Left renal pelvis (tissue), 4 donors: ENCODE measurements at regions not wholly inside any gene's neighbourhood (a gene's known extent, or its start where the extent isn't known, plus 50 kb on each side); places are given as distances from the start of the nearest gene placed in this dataset.
"Not testable (repeated sequence)": the region's sequence is repeated elsewhere in the genome, so short reads cannot be mapped to it uniquely, and the experiment has no call there.

Experiments used
- DNase-seq, 4 donors: peaks; one replicate each; pipeline ENCODE4 v3.0.0-alpha.2; 2013; ENCODE audit warnings: low read depth in 4 of 4, low spot score in 3 of 4

DNA sequence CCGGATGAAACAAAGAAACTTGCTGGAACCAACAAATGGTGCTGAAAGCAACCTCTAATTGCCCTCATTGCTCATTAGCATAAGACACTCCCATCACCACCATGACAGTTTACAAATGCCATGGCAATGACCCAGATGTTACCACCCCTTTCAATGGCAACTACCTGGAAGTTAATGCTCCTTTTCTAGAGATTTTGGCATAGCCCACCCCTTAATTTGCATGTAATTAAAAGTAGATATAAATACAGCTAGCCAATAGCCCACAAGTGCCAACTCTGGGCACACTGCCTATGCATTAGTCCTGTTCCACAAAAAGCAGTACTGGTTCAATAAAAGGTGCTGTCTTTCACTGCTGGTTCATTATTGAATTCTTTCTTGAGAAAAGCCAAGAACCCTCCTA lies 410.3 kb upstream of the PPP1R2C start:
- DNase-seq, result no peak

DNA sequence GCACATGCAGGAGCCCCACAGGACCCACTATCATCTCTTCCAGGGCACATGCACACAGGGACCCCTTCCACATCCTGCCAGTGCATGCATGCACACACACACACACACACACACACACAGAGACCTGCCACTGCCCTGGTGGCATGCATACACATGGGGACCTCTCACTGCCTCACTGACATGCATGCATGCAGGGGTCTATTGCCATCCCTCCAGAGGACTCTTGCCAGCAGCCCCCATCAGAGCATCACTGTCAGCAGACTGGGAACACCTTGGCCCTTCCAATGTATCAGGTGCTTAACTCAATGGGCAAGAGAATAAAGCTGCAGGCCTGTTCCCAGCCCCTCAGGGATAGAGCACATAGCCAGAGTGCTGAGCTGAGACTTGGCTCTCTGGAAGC lies 433.6 kb upstream of the PPP1R2C start:
- no peak for DNase-seq

DNA sequence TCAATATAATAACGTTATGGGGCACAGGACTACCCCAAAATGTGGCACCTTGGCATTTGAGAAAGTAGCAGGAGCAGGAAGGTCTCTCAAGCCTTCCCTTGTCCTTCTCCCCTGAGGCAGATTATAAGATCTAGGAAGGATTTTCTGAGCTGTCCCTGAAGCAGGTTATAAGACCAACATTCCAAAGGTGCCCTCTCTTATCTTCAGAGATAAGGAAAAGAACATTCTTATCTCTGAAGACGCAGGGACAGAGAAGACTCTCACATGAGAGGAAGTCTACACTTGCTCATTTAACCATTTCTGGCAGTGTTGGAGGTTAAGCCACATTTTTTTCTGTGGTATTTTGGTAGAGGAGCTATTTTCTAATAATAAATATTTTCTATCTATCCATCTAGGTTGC lies 437.9 kb upstream of the MAOA start:
- no peak for DNase-seq

DNA sequence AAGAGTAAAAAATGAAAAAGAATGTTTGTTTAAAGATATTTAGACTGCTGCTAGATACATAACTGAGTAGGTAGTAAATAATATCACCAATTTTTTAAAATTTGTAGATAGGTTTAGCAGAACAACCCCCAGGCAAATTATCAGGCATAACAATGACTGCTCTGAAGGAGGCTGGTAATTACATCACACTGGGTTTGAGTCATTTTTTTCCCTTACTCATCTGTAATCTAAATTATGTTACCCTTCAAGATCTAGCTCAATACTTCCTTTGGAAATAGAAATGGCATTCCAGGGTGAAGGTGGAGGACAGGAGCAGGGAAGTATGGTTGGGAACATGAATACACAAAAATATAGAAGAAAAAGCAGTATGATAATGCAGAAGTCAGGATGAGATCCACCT lies 431.6 kb upstream of the MAOA start:
- no peak for DNase-seq

DNA sequence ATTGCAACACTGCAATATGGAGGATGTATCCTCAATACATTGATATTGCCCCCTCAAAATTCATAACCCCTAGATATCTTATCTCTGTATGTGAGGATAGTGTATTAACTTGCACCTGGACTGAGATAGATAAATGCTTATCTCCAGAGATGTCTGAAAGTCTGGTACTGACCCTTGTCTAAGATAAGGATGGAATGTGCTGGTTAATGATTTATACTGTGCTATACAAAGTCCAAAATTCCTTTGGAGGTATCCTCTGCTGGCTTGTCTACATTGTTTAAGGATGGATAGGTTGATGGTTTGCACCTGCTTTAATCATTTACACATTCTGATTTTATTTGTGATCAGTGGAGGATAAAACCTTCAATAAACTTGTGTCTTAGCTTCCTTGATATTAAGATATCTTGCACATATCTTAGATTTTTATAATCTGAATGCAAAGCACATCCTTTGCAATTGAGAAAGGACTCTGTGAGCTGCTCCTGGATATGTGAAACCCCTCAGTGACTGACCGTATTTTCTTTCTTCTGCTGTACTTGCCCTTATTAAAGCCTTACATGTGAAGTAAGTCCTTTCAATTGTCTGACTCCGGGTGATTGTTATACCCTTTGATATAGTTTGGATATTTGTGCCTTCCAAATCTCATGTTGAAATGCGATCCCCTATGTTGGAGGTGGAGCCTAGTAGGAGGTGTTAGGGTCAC lies 430.3 kb upstream of the MAOA start:
- DNase-seq, result no peak

DNA sequence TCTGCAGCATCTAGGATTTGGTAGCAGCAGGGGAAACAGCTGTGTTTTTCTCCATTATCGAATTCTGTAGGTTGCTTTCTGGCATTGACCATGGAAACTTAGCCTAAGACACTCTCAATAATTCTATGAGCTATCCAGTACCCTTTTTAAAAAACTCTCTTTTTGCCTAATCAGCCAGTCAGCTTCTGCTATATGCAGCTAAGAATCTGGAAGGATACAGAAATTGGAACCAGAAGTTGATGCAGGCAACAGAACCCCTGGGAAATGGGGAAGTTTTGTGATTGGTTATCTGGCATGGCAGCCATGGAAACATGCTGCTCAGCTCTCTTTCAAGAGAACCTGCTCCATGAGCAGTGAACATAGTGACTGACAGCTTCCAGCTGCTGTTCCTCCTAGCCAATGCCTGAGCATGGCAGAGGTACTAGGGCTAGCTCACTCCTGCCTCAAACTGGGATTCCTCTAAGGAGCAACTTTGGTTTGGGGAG lies 417.6 kb upstream of the MAOA start:
- no peak for DNase-seq

DNA sequence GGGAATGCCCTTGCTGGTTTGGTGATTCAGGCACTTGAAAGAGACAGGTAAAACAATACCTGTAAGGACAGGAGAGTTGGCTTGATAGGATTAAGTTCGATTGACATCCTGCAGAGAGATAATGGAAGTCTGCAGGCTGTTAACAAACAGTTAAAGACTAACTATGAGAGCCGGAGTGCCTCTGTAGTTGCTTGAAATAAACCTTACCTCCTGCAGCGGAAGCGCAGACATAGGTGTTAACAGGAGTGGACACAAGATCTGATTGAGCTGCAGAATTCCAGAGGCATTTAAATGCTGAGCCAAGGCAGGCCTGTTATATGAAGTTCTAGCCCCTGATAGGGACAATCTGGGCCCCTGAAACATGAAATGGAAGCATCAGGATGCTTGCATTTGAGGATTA lies 416.7 kb upstream of the MAOA start:
- no peak for DNase-seq

DNA sequence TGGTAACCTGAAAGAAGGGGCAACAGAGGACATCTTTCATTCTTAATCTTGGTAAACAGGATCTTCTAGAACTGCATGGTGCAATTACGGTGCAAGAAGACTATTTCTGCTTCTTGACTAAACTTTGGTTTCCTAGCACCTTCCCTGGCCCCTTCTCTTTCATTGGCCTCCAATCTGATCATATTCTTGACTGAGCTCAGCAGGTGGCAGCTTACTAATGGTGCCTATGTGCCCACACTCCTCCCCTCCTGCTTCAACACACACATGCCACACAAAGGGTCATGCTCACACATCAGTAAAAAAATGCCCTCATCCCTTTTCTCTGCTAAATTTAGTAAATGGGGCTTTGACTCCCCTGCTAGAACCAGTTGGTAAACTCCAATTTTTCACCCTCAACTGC lies 400.5 kb upstream of the MAOA start:
- DNase-seq, result no peak

DNA sequence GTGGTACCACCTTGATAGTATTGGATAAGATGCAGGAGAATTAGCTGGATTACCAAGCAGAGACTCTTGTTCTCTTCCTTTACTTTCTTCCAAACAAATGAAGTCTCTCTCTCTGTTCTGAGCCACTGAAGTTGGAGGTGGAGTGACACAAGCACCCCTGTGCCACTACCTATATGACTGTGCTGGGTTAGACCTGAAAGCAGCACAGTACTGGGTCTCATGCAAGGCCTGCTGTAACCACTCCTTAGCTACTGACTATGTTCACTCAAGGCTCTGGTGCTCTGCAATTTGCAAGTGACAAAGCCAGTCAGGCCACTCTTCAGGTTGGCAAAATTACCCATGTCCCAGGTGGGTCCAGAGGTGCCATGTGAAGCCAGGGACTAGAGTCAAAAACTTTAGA lies 389.6 kb upstream of the MAOA start:
- DNase-seq, result no peak

DNA sequence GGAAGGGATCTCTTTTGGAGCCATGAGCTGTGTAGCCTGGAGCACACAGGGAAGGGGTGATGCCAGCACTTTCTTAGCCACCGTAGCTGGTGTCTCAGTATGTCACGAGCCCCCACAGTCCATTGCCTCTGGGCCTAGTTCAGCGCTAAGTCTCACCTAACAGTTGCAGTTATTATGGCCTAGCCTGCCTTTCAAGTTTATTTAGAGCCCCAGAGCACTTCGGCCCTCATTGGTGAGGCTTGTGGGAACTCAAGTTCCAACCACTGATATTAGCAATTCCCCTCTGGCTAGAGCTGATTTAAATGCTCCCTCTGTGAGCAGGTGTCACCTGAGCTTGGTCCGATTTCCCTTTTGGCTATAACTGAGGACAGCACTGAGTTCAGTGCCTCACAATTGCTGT lies 388.4 kb upstream of the MAOA start:
- no peak for DNase-seq

DNA sequence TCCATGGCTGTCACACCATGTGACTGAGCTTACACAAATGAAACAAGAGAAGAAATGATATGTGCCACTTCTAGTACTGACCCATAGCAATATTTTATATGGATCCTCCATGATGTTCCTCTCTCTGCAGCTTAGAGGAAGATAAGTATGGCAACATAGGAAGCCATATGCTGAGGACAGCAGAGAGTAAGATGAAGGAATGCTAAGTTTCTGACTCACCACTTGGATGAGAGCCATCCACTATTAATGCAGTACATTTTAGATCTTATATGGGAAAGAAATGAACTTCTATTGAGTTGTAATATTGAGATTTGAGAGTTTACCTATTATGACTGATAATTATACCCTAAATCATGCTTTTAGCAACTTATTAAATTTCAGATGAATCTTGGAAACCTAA lies 386.9 kb upstream of the MAOA start:
- no peak for DNase-seq

DNA sequence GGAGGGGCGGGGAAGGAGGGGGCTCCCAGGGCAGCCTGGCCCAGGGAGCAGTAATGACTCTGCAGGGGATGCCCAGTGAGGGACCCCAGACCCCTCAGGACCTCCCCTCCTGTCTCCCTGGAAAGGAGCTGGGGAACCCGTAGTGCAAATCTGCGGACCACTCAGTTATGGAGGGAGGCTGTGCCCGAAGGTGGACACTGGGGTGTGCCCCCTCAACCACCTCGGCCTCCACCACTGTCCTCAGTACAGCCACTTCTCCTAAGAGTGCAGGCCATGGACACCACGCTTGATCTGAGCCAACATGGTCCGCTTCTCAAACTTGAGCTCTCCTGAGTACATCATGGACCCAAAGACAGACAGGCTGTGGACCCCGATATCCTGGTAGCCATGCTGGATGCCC lies 378.2 kb upstream of the MAOA start:
- no peak for DNase-seq

DNA sequence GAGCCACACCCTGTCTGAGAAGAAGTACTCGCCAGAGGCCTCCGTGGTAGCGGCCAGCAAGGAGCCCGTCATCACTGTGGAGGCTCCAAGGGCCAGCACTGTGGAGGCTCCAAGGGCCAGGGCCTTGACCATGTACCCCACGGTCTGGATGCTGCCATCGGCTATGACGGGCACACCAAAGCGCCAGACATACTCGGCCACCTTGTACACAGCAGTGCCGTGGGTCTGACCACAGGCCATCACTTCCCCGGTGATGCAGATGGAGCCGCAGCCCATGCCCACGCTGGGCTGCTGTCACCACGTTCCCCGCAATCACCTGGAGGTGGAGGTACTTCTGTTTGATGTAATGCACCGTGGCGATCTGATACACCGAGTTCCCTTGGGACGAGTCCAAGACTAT lies 377.7 kb upstream of the MAOA start:
- no peak for DNase-seq

DNA sequence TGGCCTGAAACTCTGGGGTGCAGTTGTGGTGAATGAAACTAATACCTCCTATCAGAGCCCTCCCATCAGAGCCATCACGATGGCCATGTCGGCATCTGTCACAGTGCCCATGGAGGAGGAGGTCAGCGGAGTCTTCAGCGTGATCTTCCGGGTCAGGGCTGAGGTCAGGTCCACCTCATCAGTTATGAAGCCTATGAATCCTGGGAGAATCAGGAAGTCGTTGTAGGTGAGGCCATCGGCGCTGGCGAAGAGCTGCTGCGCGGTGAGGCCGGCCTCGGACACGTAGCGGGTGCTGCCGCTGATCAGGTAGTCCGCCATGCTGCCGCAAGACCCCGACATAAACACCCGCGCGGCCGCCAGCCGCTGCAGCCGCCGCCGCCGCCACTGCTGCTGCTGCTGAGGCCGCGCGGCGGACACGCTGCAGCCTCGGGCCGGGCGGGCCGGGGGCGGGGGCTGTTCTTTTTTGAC lies 376.7 kb upstream of the MAOA start:
- no peak for DNase-seq

DNA sequence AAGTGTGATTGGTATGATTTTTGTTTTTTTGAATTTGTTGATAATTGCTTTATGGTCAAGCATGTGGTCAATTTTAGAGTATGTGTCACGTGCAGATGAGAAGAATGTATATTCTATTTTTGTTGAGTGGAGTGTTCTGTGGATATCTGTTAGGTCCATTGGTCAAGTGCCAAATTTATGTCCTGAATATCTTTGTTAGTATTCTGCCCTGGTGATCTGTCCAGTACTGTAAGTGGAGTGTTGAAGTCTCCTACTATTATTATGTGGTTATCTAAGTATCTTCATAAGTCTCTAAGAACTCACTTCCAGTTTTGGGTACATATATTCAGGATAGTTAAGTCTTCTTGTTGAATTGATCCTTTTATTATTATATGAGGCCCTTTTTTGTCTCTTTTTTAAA lies 372.9 kb upstream of the MAOA start:
- DNase-seq, result no peak

DNA sequence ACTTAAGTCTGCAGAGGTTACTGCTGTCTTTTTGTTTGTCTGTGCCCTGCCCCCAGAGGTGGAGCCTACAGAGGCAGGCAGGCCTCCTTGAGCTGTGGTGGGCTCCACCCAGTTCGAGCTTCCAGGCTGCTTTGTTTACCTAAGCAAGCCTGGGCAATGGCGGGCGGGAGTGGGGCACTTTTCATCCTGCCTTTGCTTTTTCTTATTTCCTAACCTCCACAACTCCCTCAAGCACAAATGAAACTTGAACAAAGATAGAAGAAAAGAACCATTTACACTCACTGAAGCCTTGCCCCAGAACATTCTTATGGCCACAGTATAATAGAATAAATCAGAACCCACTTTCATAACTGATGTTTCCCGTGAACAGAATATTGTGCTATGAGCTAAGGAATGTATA lies 344.5 kb upstream of the MAOA start:
- DNase-seq, result not testable (repeated sequence)

DNA sequence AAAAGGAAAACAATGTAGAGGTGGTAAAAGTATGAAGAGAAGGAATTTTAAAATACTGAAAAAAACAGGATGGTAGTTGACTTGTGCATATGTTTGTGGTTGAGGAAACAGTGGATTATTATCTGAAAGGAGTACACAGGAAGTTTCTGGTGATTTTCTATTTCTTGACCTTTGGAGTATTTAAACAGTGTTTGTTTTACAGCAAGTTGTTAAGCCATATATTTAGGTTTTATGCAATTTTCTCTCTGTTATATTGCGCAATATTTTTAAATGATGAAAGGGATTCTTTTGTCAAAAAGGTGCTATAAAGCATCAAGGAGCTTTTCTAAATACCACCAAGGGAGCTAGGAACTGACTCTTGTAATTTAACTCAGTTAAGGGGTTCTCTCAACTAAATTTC lies 343.1 kb upstream of the MAOA start:
- DNase-seq, result no peak

DNA sequence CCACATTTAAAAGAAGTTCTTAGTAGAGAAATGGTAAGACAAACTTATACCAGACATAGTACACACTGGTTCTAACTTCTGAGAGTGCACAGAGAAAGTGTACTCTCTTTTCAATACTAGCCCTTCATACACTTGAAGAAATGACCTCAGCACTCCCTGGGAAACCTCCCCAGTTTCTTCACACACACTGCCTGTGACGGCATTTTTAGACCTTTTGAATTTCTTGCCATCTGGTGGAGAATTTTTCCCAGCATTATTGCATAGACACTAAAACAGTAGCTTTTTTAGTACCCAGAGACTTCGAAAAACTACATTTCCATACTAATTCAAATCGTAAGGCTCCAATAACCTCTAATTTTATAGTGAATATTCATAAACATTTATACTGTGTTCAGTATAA lies 341.6 kb upstream of the MAOA start:
- DNase-seq, result no peak

DNA sequence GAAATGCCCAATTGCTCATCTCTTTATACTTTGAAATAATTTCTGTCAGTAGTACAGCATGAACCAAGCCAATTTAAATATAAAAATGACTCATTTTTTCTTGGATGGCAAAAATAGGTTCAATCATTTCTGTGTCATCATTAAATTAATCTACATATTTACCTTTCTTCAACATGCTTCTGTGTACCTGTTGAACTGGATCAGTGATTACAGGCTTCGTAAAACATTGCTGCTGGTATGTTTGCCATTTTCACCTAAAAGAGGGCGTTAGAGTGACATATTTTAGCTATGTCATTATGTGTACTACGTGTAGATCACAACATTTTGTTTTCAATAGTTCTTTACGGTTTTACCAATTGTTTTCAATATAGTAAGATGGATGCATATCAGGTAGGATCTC lies 340.5 kb upstream of the MAOA start:
- DNase-seq, result no peak

DNA sequence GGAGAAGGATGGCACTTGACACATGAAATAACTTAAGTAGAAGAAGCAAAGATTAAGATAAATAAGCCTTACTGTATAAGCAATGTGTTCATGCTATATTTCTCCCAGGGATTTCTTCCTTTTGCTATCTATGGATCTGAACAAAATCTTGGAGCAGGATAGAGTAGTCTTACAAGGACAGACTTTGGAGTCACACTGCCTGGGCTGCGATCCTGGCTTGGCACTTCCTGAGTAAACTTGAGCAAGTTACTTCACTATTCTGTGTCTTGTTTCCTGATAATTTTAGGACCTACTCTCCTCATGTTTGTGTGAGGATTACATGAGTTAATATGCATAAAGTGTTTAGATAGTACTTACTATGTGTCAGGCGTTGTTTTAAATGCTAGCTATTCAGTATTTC lies 340.0 kb upstream of the MAOA start:
- DNase-seq, result no peak

DNA sequence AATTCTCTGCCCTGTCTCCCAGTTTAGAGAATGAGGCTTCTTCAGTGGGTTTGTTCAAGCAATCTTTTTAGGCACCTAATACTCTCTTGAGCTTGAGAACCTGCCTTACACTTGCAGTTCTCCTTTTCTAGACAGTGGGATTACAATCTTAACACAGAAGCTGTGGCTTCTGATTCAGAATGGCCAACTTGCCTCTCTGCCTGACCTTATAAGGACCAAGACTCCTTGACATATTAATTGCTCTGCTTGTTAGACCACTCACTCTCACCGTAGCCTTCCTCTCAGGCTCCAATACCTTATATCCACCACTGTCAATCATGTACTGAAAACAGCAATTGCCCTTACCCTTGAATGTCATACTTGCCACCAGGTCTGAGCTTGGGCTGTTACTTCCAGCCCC lies 338.7 kb upstream of the MAOA start:
- no peak for DNase-seq

DNA sequence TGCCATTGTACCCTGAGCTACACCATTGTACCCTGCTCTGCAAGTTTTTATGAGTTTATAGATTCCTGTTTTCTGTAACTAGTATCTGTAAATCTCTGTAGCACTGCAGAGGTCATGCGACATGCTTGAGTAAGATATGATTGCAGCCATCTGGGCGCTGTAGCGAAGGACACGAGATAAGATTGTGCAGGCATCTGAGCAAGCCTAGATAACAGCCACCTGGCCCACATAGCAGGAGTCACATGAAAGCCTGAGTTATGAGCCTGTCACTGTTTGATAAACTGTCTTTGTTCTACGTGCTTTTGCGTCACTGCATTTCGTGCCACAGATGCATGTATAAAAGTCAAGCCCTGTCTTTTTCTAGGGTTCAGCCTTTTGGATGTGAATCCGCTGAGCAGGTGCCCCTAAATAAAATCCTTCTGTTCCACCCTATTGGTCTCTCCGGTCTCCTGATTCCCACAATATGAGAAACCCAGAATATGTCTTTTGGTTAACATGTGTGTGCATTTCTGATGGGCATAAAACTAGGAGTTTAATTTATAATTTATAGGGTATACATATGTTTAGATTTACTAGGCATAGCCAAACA lies 327.6 kb upstream of the MAOA start:
- no peak for DNase-seq

DNA sequence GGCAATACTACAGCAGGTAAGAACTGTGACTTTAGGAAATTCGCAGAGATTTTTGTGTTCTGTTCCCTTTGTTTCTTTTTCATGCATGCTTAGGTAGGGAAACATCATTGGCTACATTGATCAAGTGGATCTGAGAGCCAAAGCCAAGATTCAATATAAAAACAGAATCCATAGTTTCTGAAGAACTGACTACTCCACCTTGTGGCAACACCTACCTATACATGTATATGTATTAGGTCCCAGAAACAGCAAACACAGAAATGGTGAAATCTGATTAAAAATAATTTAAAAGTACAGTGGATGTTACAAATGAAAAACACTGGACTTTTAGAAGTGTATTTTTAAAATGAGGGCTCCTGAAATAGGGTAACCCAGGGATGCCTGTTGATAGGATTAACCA lies 322.6 kb upstream of the MAOA start:
- DNase-seq, result no peak
